ENCODE measurements at regions not wholly inside any gene's neighbourhood (a gene's known extent, or its start where the extent isn't known, plus 50 kb on each side); places are given as distances from the start of the nearest gene placed in this dataset.

GRCh38 chr2:111632661-111633060 lies 251.3 kb downstream of the ANAPC1 start:
- no peak for DNase-seq

GRCh38 chr2:111633189-111633588 lies 250.8 kb downstream of the ANAPC1 start:
- no peak for DNase-seq

GRCh38 chr2:111633643-111634042 lies 250.3 kb downstream of the ANAPC1 start:
- DNase-seq, result no peak

- no peak for DNase-seq
These were observed 249.8 kb downstream of the ANAPC1 start for GRCh38 chr2:111634050-111634794.

GRCh38 chr2:111634995-111635538 lies 248.9 kb downstream of the ANAPC1 start:
- no peak for DNase-seq

GRCh38 chr2:111636905-111637304 lies 247.1 kb downstream of the ANAPC1 start:
- no peak for DNase-seq

GRCh38 chr2:111638274-111638877 lies 245.6 kb downstream of the ANAPC1 start:
- DNase-seq, result no peak

- no peak for DNase-seq
These were observed 243.5 kb downstream of the ANAPC1 start for GRCh38 chr2:111640480-111640879.

GRCh38 chr2:111642586-111643327 lies 241.2 kb downstream of the ANAPC1 start:
- no peak for DNase-seq

GRCh38 chr2:111643759-111644158 lies 240.2 kb downstream of the ANAPC1 start:
- DNase-seq, result no peak

GRCh38 chr2:111647359-111647758 lies 236.6 kb downstream of the ANAPC1 start:
- DNase-seq, result no peak

GRCh38 chr2:111652038-111652437 lies 232.0 kb downstream of the ANAPC1 start:
- no peak for DNase-seq

- no peak for DNase-seq
These were observed 231.3 kb downstream of the ANAPC1 start for GRCh38 chr2:111652681-111653080.

GRCh38 chr2:111653103-111653624 lies 230.8 kb downstream of the ANAPC1 start:
- no peak for DNase-seq

GRCh38 chr2:111653913-111654312 lies 230.1 kb downstream of the ANAPC1 start:
- no peak for DNase-seq

GRCh38 chr2:111654829-111655228 lies 229.2 kb downstream of the ANAPC1 start:
- no peak for DNase-seq

GRCh38 chr2:111656436-111656835 lies 227.6 kb downstream of the ANAPC1 start:
- DNase-seq, result no peak

GRCh38 chr2:111656894-111657293 lies 227.1 kb downstream of the ANAPC1 start:
- DNase-seq, result no peak

- DNase-seq, result no peak
These were observed 226.5 kb downstream of the ANAPC1 start for GRCh38 chr2:111657351-111657975.

- no peak for DNase-seq
These were observed 224.3 kb downstream of the ANAPC1 start for GRCh38 chr2:111659361-111660333.

- no peak for DNase-seq
These were observed 223.2 kb downstream of the ANAPC1 start for GRCh38 chr2:111660811-111661210.

Measured in NCI-H1930 (cell line).